Testis (tissue), 2 donors: ENCODE measurements at regions not wholly inside any gene's neighbourhood (a gene's known extent, or its start where the extent isn't known, plus 50 kb on each side); places are given as distances from the start of the nearest gene placed in this dataset.

Experiments
- CTCF ChIP-seq, 3 experiments: fragments of 450-650 bp in 2 of 3; fragments of 200-600 bp in 1 of 3; sonication (generic) in 1 of 3; IDR thresholded peaks; one replicate each; pipeline ENCODE4 v1.5.1; 2016 to 2019; ENCODE audit warnings: antibody characterized with exemption in 3 of 3, mild to moderate bottlenecking in 2 of 3, moderate library complexity in 1 of 3
- POLR2A ChIP-seq: fragments of 450-650 bp; IDR thresholded peaks from one replicate; pipeline ENCODE4 v1.6.1; 2017; ENCODE audit warnings: antibody characterized with exemption, mild to moderate bottlenecking, moderate library complexity

- TF ChIP-seq CTCF (IDR thresholded peaks at IDR 0.05) = no peak
- TF ChIP-seq POLR2A = no peak
Measured at GRCh38 chr2:126766295-126766968, 110.5 kb downstream of the GYPC start.
